Subcutaneous abdominal adipose tissue (tissue), 5 donors: ENCODE measurements at regions not wholly inside any gene's neighbourhood (a gene's known extent, or its start where the extent isn't known, plus 50 kb on each side); places are given as distances from the start of the nearest gene placed in this dataset.

Experiments
- H3K27ac ChIP-seq: one replicate; pipeline ENCODE4 v1.7.0; 2013; ENCODE audit warnings: low read depth, mild to moderate bottlenecking, inconsistent platforms, low read length, moderate library complexity
- H3K27me3 ChIP-seq, 5 donors: one replicate each; pipeline ENCODE4 v1.7.0; 2013; ENCODE audit warnings: low read length in 5 of 5, inconsistent platforms in 1 of 5; ENCODE audit not compliant: control insufficient read depth in 5 of 5, insufficient read depth in 4 of 5
- H3K36me3 ChIP-seq, 5 donors: one replicate each; pipeline ENCODE4 v1.7.0; 2013; ENCODE audit warnings: low read length in 5 of 5; ENCODE audit not compliant: control insufficient read depth in 5 of 5, insufficient read depth in 5 of 5
- H3K4me1 ChIP-seq, 5 donors: one replicate each; pipeline ENCODE4 v1.7.0; 2013; ENCODE audit warnings: low read length in 5 of 5, mild to moderate bottlenecking in 3 of 5, moderate library complexity in 1 of 5; ENCODE audit not compliant: control insufficient read depth in 5 of 5, insufficient read depth in 5 of 5
- H3K4me3 ChIP-seq, 5 donors: one replicate each; pipeline ENCODE4 v1.7.0; 2013; ENCODE audit warnings: low read length in 5 of 5, low read depth in 1 of 5
- H3K9ac ChIP-seq, 5 donors: one replicate each; pipeline ENCODE4 v1.7.0; 2013; ENCODE audit warnings: low read length in 5 of 5, mild to moderate bottlenecking in 4 of 5, moderate library complexity in 3 of 5
- H3K9me3 ChIP-seq, 5 donors: one replicate each; pipeline ENCODE4 v1.7.0; 2013; ENCODE audit warnings: low read length in 5 of 5; ENCODE audit not compliant: control insufficient read depth in 5 of 5
- donor health status: healthy.
- donor health status: healthy.
- donor health status: healthy.
- donor health status: healthy.
- donor health status: healthy.

GRCh38 chr21:31509194-31510017 is 150.1 kb upstream of the SOD1 start:
- Histone ChIP-seq H3K4me1 (no peaks in the 10 kb centered on the region), H3K36me3 (no peaks in the 10 kb centered on the region), H3K27me3 (no peaks in the 10 kb centered on the region), H3K27ac (no peak overlapping the region), H3K9me3 (no peaks in the 10 kb centered on the region), H3K9ac (no peak overlapping the region), H3K4me3 (no peak overlapping the region)

GRCh38 chr21:31505975-31506374 is 153.5 kb upstream of the SOD1 start:
- no peaks in the 10 kb centered on the region for H3K4me1 ChIP-seq
- H3K9ac ChIP-seq, result no peak overlapping the region
- no peaks in the 10 kb centered on the region for H3K27me3 ChIP-seq
- no peak overlapping the region for H3K27ac ChIP-seq
- no peaks in the 10 kb centered on the region for H3K36me3 ChIP-seq
- H3K4me3 ChIP-seq, result no peak overlapping the region
- no peaks in the 10 kb centered on the region for H3K9me3 ChIP-seq

- Histone ChIP-seq H3K4me1 (no peaks in the 10 kb centered on the region), H3K9ac (no peak overlapping the region), H3K36me3 (no peaks in the 10 kb centered on the region), H3K4me3 (no peak overlapping the region), H3K27ac (no peak overlapping the region), H3K27me3 (no peaks in the 10 kb centered on the region), H3K9me3 (no peaks in the 10 kb centered on the region)
These were observed 155.6 kb upstream of the SOD1 start for GRCh38 chr21:31503939-31504338.

GRCh38 chr21:31503467-31503866 is 156.0 kb upstream of the SOD1 start:
- Histone ChIP-seq H3K27ac (no peak overlapping the region), H3K9ac (no peak overlapping the region), H3K36me3 (no peaks in the 10 kb centered on the region), H3K4me3 (no peak overlapping the region), H3K4me1 (no peaks in the 10 kb centered on the region), H3K9me3 (no peaks in the 10 kb centered on the region), H3K27me3 (no peaks in the 10 kb centered on the region)

GRCh38 chr21:31502537-31503143 is 156.9 kb upstream of the SOD1 start:
- H3K27ac ChIP-seq, result no peak overlapping the region
- no peaks in the 10 kb centered on the region for H3K27me3 ChIP-seq
- H3K4me3 ChIP-seq, result no peak overlapping the region
- H3K4me1 ChIP-seq, result no peaks in the 10 kb centered on the region
- H3K9ac ChIP-seq, result no peak overlapping the region
- no peaks in the 10 kb centered on the region for H3K36me3 ChIP-seq
- H3K9me3 ChIP-seq, result no peaks in the 10 kb centered on the region

GRCh38 chr21:31501926-31502325 is 157.6 kb upstream of the SOD1 start:
- no peaks in the 10 kb centered on the region for H3K36me3 ChIP-seq
- no peaks in the 10 kb centered on the region for H3K4me1 ChIP-seq
- no peaks in the 10 kb centered on the region for H3K27me3 ChIP-seq
- H3K27ac ChIP-seq, result no peak overlapping the region
- H3K4me3 ChIP-seq, result no peak overlapping the region
- no peaks in the 10 kb centered on the region for H3K9me3 ChIP-seq
- H3K9ac ChIP-seq, result no peak overlapping the region

- Histone ChIP-seq H3K9me3 (no peaks in the 10 kb centered on the region), H3K9ac (no peak overlapping the region), H3K36me3 (no peaks in the 10 kb centered on the region), H3K27ac (no peak overlapping the region), H3K4me3 (no peak overlapping the region), H3K4me1 (no peaks in the 10 kb centered on the region), H3K27me3 (no peaks in the 10 kb centered on the region)
These were observed 156.9 kb upstream of the TIAM1 start for GRCh38 chr21:31500982-31501381.

GRCh38 chr21:31500071-31500470 is 156.0 kb upstream of the TIAM1 start:
- Histone ChIP-seq H3K27me3 (no peaks in the 10 kb centered on the region), H3K27ac (no peak overlapping the region), H3K9ac (no peak overlapping the region), H3K9me3 (no peaks in the 10 kb centered on the region), H3K4me3 (no peak overlapping the region), H3K36me3 (no peaks in the 10 kb centered on the region), H3K4me1 (no peaks in the 10 kb centered on the region)

GRCh38 chr21:31498985-31499384 is 154.9 kb upstream of the TIAM1 start:
- no peaks in the 10 kb centered on the region for H3K4me1 ChIP-seq
- no peak overlapping the region for H3K27ac ChIP-seq
- no peaks in the 10 kb centered on the region for H3K9me3 ChIP-seq
- no peaks in the 10 kb centered on the region for H3K27me3 ChIP-seq
- no peak overlapping the region for H3K9ac ChIP-seq
- H3K4me3 ChIP-seq, result no peak overlapping the region
- no peaks in the 10 kb centered on the region for H3K36me3 ChIP-seq

GRCh38 chr21:31497914-31498313 is 153.9 kb upstream of the TIAM1 start:
- Histone ChIP-seq H3K36me3 (no peaks in the 10 kb centered on the region), H3K27ac (no peak overlapping the region), H3K9ac (no peak overlapping the region), H3K27me3 (no peaks in the 10 kb centered on the region), H3K9me3 (no peaks in the 10 kb centered on the region), H3K4me1 (no peaks in the 10 kb centered on the region), H3K4me3 (no peak overlapping the region)
